HAP-1 (cell line): ENCODE measurements at regions not wholly inside any gene's neighbourhood (a gene's known extent, or its start where the extent isn't known, plus 50 kb on each side); places are given as distances from the start of the nearest gene placed in this dataset.
"Not testable (repeated sequence)": the region's sequence is repeated elsewhere in the genome, so short reads cannot be mapped to it uniquely, and the experiment has no call there.

Source experiments
- DNase-seq, 2 experiments: peaks; one replicate each; pipeline ENCODE4 v3.0.0-alpha.2; 2016 to 2020; ENCODE audit warnings: low spot score in 2 of 2
- H3K27me3 ChIP-seq: fragments of 250-450 bp; sonication (Bioruptor Pico); 2 replicates; pipeline ENCODE4 v1.5.1; 2020; ENCODE audit warnings: low read depth, mild to moderate bottlenecking, moderate library complexity
- H3K36me3 ChIP-seq: fragments of 250-450 bp; sonication (Bioruptor Pico); replicated peaks from 2 replicates; pipeline ENCODE4 v1.5.1; 2020; ENCODE audit warnings: mild to moderate bottlenecking
- H3K4me1 ChIP-seq: fragments of 250-450 bp; sonication (Bioruptor Pico); 2 replicates; pipeline ENCODE4 v1.5.1; 2020; ENCODE audit warnings: mild to moderate bottlenecking
- H3K4me3 ChIP-seq: fragments of 250-450 bp; sonication (Bioruptor Pico); 2 replicates; pipeline ENCODE4 v1.5.1; 2020; ENCODE audit warnings: mild to moderate bottlenecking, moderate library complexity
- H3K9me3 ChIP-seq: fragments of 250-450 bp; sonication (Bioruptor Pico); 2 replicates; pipeline ENCODE4 v1.5.1; 2020; ENCODE audit warnings: mild to moderate bottlenecking, moderate library complexity
- in situ Hi-C: fragments of 300-500 bp; cut with MboI; formaldehyde crosslinking; loops from 3 replicates; pipeline ENCODE4 v1.14.3; 2020; ENCODE audit warnings: low sequenced_read_pairs, inconsistent platforms, mixed read lengths

GRCh38 chr4:149910177-149910576, 94.5 kb upstream of the IQCM start:
- Histone ChIP-seq H3K4me1 (no peaks in the 10 kb centered on the region), H3K36me3 (no peaks in the 10 kb centered on the region), H3K4me3 (no peak overlapping the region), H3K27me3 (no peaks in the 10 kb centered on the region), H3K9me3 (no peaks in the 10 kb centered on the region)
- DNase-seq: no peak
- in situ Hi-C loops: no loop called here

GRCh38 chr4:149910604-149911350, 95.1 kb upstream of the IQCM start:
- H3K27me3 ChIP-seq: no peaks in the 10 kb centered on the region
- H3K4me1 ChIP-seq: no peaks in the 10 kb centered on the region
- H3K4me3 ChIP-seq: no peak overlapping the region
- no peaks in the 10 kb centered on the region for H3K9me3 ChIP-seq
- DNase-seq: no peak
- H3K36me3 ChIP-seq: no peaks in the 10 kb centered on the region
- in situ Hi-C loops: no loop called here

- H3K4me1 ChIP-seq: no peaks in the 10 kb centered on the region
- H3K27me3 ChIP-seq: no peaks in the 10 kb centered on the region
- H3K36me3 ChIP-seq: no peaks in the 10 kb centered on the region
- in situ Hi-C loops: no loop called here
- H3K9me3 ChIP-seq: no peaks in the 10 kb centered on the region
- DNase-seq: no peak
- no peak overlapping the region for H3K4me3 ChIP-seq
Measured at GRCh38 chr4:149911354-149911753, 95.7 kb upstream of the IQCM start.

GRCh38 chr4:149912000-149912399, 96.4 kb upstream of the IQCM start:
- Histone ChIP-seq H3K36me3 (no peaks in the 10 kb centered on the region), H3K4me3 (no peak overlapping the region), H3K27me3 (no peaks in the 10 kb centered on the region), H3K9me3 (no peaks in the 10 kb centered on the region), H3K4me1 (no peaks in the 10 kb centered on the region)
- in situ Hi-C loops: no loop called here
- no peak for DNase-seq

- Histone ChIP-seq H3K9me3 (no peaks in the 10 kb centered on the region), H3K4me3 (no peak overlapping the region), H3K4me1 (no peaks in the 10 kb centered on the region), H3K27me3 (no peaks in the 10 kb centered on the region), H3K36me3 (no peaks in the 10 kb centered on the region)
- in situ Hi-C loops: no loop called here
- DNase-seq: peak; percentile 64 to 85
Measured at GRCh38 chr4:149914119-149915115, 98.8 kb upstream of the IQCM start.

- DNase-seq: peak in 1 of 2 experiments; percentile 69
- H3K36me3 ChIP-seq, H3K27me3 ChIP-seq, H3K4me3 ChIP-seq, in situ Hi-C loops, H3K4me1 ChIP-seq, H3K9me3 ChIP-seq: not testable (repeated sequence)
Measured at GRCh38 chr4:149915735-149916134, 100.1 kb upstream of the IQCM start.

GRCh38 chr4:149923736-149924135, 108.1 kb upstream of the IQCM start:
- Histone ChIP-seq H3K27me3 (0 out of 2 replicates have a peak, but pooled peaks cover 4% of the 10 kb centered on the region), H3K9me3 (no peaks in the 10 kb centered on the region), H3K4me3 (no peak overlapping the region), H3K36me3 (no peaks in the 10 kb centered on the region), H3K4me1 (no peaks in the 10 kb centered on the region)
- no peak for DNase-seq
- in situ Hi-C loops: no loop called here

- in situ Hi-C loops: no loop called here
- DNase-seq: no peak
- Histone ChIP-seq H3K4me1 (no peaks in the 10 kb centered on the region), H3K36me3 (no peaks in the 10 kb centered on the region), H3K9me3 (no peaks in the 10 kb centered on the region), H3K27me3 (0 out of 2 replicates have a peak, but pooled peaks cover 4% of the 10 kb centered on the region), H3K4me3 (no peak overlapping the region)
Measured at GRCh38 chr4:149927514-149927913, 111.9 kb upstream of the IQCM start.

- Histone ChIP-seq H3K9me3 (no peaks in the 10 kb centered on the region), H3K36me3 (no peaks in the 10 kb centered on the region), H3K4me3 (no peak overlapping the region), H3K27me3 (peaks cover 4% of the 10 kb centered on the region; the same call in 1 of the 2 replicates), H3K4me1 (no peaks in the 10 kb centered on the region)
- no peak for DNase-seq
- in situ Hi-C loops: no loop called here
Measured at GRCh38 chr4:149928507-149928906, 112.9 kb upstream of the IQCM start.

GRCh38 chr4:149931431-149931830, 115.8 kb upstream of the IQCM start:
- no peaks in the 10 kb centered on the region for H3K9me3 ChIP-seq
- in situ Hi-C loops: no loop called here
- H3K4me3 ChIP-seq: no peak overlapping the region

GRCh38 chr4:149932188-149932587, 116.5 kb upstream of the IQCM start:
- DNase-seq: no peak
- Histone ChIP-seq H3K9me3 (no peaks in the 10 kb centered on the region), H3K36me3 (no peaks in the 10 kb centered on the region), H3K27me3 (no peaks in the 10 kb centered on the region; the same call in 1 of the 2 replicates), H3K4me1 (no peaks in the 10 kb centered on the region), H3K4me3 (no peak overlapping the region)
- in situ Hi-C loops: no loop called here

More at GRCh38 chr4:149931431-149931830, 115.8 kb upstream of the IQCM start:
- no peak for DNase-seq
- H3K27me3 ChIP-seq: peaks cover 4% of the 10 kb centered on the region; the same call in 1 of the 2 replicates
- H3K4me1 ChIP-seq: no peaks in the 10 kb centered on the region
- no peaks in the 10 kb centered on the region for H3K36me3 ChIP-seq

GRCh38 chr4:149933120-149933519, 117.5 kb upstream of the IQCM start:
- no peak for DNase-seq
- Histone ChIP-seq H3K36me3 (no peaks in the 10 kb centered on the region), H3K27me3 (no peaks in the 10 kb centered on the region; the same call in 1 of the 2 replicates), H3K9me3 (no peaks in the 10 kb centered on the region), H3K4me1 (no peaks in the 10 kb centered on the region), H3K4me3 (no peak overlapping the region)
- in situ Hi-C loops: no loop called here

GRCh38 chr4:149933883-149934282, 118.2 kb upstream of the IQCM start:
- Histone ChIP-seq H3K36me3 (no peaks in the 10 kb centered on the region), H3K9me3 (no peaks in the 10 kb centered on the region), H3K27me3 (no peaks in the 10 kb centered on the region; the same call in 1 of the 2 replicates), H3K4me3 (no peak overlapping the region), H3K4me1 (no peaks in the 10 kb centered on the region)
- no peak for DNase-seq
- in situ Hi-C loops: no loop called here

GRCh38 chr4:149949381-149949780, 128.9 kb upstream of the DCLK2 start:
- in situ Hi-C loops: no loop called here

More at GRCh38 chr4:149949381-149949780, 128.9 kb upstream of the DCLK2 start:
- DNase-seq: no peak
- Histone ChIP-seq H3K4me3 (no peak overlapping the region), H3K27me3 (peaks cover 4% of the 10 kb centered on the region; the same call in 1 of the 2 replicates), H3K9me3 (no peaks in the 10 kb centered on the region), H3K4me1 (peaks cover 7% of the 10 kb centered on the region), H3K36me3 (no peaks in the 10 kb centered on the region)
